OCI-LY1 (cell line): ENCODE measurements at regions not wholly inside any gene's neighbourhood (a gene's known extent, or its start where the extent isn't known, plus 50 kb on each side); places are given as distances from the start of the nearest gene placed in this dataset.

Experiments used
- H2AFZ ChIP-seq: fragments of 200-600 bp; sonication (generic), shearing (Covaris generic); 2 replicates; pipeline ENCODE4 v1.6.0; 2014; ENCODE audit warnings: antibody characterized with exemption, mild to moderate bottlenecking, low read length
- H3F3A ChIP-seq: fragments of 200-600 bp; sonication (generic), shearing (Covaris generic); 2 replicates; pipeline ENCODE4 v1.6.0; 2014; ENCODE audit warnings: mild to moderate bottlenecking, antibody characterized with exemption, low read length, moderate library complexity; ENCODE audit not compliant: insufficient read depth
- H3K27ac ChIP-seq: fragments of 200-600 bp; sonication (generic); 2 replicates; pipeline ENCODE4 v1.5.1; 2014; ENCODE audit warnings: low read length, mixed run types, mild to moderate bottlenecking, low read depth; ENCODE audit not compliant: poor library complexity, severe bottlenecking
- H3K27me3 ChIP-seq: fragments of 200-600 bp; sonication (generic); 2 replicates; pipeline ENCODE4 v1.6.0; 2014; ENCODE audit warnings: antibody characterized with exemption, mild to moderate bottlenecking, low read length, moderate library complexity; ENCODE audit not compliant: insufficient read depth
- H3K36me3 ChIP-seq: fragments of 200-600 bp; sonication (generic); 2 replicates; pipeline ENCODE4 v1.6.1; 2014; ENCODE audit warnings: mild to moderate bottlenecking, antibody characterized with exemption, low read length, moderate library complexity, mixed read lengths; ENCODE audit not compliant: insufficient read depth
- H3K4me1 ChIP-seq: fragments of 200-600 bp; sonication (generic); 2 replicates; pipeline ENCODE4 v1.5.1; 2014; ENCODE audit warnings: mild to moderate bottlenecking, low read length, moderate library complexity; ENCODE audit not compliant: insufficient read depth, severe bottlenecking
- H3K4me2 ChIP-seq: fragments of 200-600 bp; sonication (generic), shearing (Covaris generic); 2 replicates; pipeline ENCODE4 v1.6.1; 2014; ENCODE audit warnings: low read length
- H3K4me3 ChIP-seq: fragments of 200-600 bp; sonication (generic); 2 replicates; pipeline ENCODE4 v1.5.1; 2014; ENCODE audit warnings: low read length, low read depth, mild to moderate bottlenecking, mixed read lengths; ENCODE audit not compliant: poor library complexity, severe bottlenecking
- H3K79me2 ChIP-seq: fragments of 200-600 bp; shearing (Covaris generic); 2 replicates; pipeline ENCODE4 v1.6.1; 2016; ENCODE audit warnings: mixed run types, low read length, mixed read lengths; ENCODE audit not compliant: insufficient read depth
- H3K9ac ChIP-seq: fragments of 200-600 bp; sonication (generic), shearing (Covaris generic); 2 replicates; pipeline ENCODE4 v1.6.1; 2014; ENCODE audit warnings: mild to moderate bottlenecking, low read length, mixed read lengths
- H3K9me2 ChIP-seq: fragments of 200-600 bp; sonication (generic), shearing (Covaris generic); 2 replicates; pipeline ENCODE4 v1.6.1; 2014; ENCODE audit warnings: low read depth, mild to moderate bottlenecking, low read length, mixed read lengths
- H3K9me3 ChIP-seq: fragments of 200-600 bp; shearing (Covaris generic); 2 replicates; pipeline ENCODE4 v1.6.1; 2014; ENCODE audit warnings: low read length, mixed read lengths
- H4K20me1 ChIP-seq: fragments of 200-600 bp; sonication (generic), shearing (Covaris generic); 2 replicates; pipeline ENCODE4 v1.6.0; 2016; ENCODE audit warnings: mild to moderate bottlenecking, low read length; ENCODE audit not compliant: insufficient read depth
- CTCF ChIP-seq: fragments of 200-600 bp; sonication (generic), shearing (Covaris generic); IDR thresholded peaks from 2 replicates; pipeline ENCODE4 v1.5.1; 2017; ENCODE audit warnings: mild to moderate bottlenecking, antibody characterized with exemption, low read length, moderate library complexity, mixed read lengths
- EZH2 ChIP-seq: fragments of 200-600 bp; sonication (generic), shearing (Covaris generic); IDR thresholded peaks from 2 replicates; pipeline ENCODE4 v1.8.0; 2017; ENCODE audit warnings: borderline replicate concordance, mixed run types, mild to moderate bottlenecking, antibody characterized with exemption, low read length, moderate library complexity, mixed read lengths

- H3K79me2 ChIP-seq = no peaks in the 10 kb centered on the region
- H3K4me2 ChIP-seq = no peak overlapping the region
- no peak overlapping the region for H2AFZ ChIP-seq
- no peaks in the 10 kb centered on the region for H3K4me1 ChIP-seq
- H4K20me1 ChIP-seq = no peaks in the 10 kb centered on the region
- H3K9ac ChIP-seq = no peak overlapping the region
- no peaks in the 10 kb centered on the region for H3K36me3 ChIP-seq
- no peak overlapping the region for H3K4me3 ChIP-seq
- H3K27me3 ChIP-seq = no peaks in the 10 kb centered on the region
- H3K27ac ChIP-seq = no peak overlapping the region
- no peaks in the 10 kb centered on the region for H3K9me3 ChIP-seq
- H3F3A ChIP-seq = no peaks in the 10 kb centered on the region
- no peaks in the 10 kb centered on the region for H3K9me2 ChIP-seq
- TF ChIP-seq EZH2 = no peak
- TF ChIP-seq CTCF = no peak
These were observed 184.9 kb upstream of the RAB6C start for GRCh38 chr2:129794540-129794939.

- Histone ChIP-seq H4K20me1 (no peaks in the 10 kb centered on the region), H3K4me3 (no peak overlapping the region), H3K9me2 (no peaks in the 10 kb centered on the region), H3K27me3 (no peaks in the 10 kb centered on the region), H3K27ac (no peak overlapping the region), H3K4me1 (no peaks in the 10 kb centered on the region), H3K79me2 (no peaks in the 10 kb centered on the region), H2AFZ (no peak overlapping the region), H3K36me3 (no peaks in the 10 kb centered on the region), H3K9ac (no peak overlapping the region), H3K9me3 (no peaks in the 10 kb centered on the region), H3K4me2 (no peak overlapping the region), H3F3A (no peaks in the 10 kb centered on the region)
- TF ChIP-seq EZH2 = no peak
- no peak for TF ChIP-seq CTCF
These were observed 183.2 kb upstream of the RAB6C start for GRCh38 chr2:129796225-129796624.

DNA sequence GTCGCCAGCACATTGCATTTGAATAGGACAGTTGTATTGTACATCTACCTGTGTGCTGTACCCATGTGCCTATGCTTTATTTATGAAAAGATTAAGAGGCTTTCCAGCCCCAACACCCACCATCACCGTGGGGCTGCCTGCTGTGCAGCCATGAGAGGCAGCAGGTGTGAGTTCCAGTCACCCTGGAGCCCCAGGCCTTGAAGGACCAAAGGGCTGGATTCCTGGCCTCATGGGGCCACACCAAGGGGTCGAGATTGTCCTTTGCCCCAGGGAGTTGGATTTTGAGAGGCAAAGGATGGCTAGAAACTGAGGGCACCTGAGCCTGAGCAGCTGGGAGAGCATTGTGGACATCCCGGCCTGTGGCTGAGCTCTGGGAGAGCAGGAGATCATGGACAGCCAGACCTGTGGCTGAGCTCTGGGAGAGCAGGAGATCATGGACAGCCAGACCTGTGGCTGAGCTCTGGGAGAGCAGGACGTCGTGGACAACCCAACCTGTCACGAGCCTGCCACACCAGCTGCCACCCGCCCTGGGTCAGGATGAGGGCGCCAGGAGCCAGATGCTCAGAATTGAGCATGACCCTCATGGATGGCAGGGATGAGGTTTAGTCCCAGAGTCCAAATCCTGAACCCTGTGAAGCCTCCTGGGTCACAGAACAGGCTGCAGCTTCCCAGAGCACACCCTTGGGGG lies 182.5 kb upstream of the RAB6C start:
- H3K4me1 ChIP-seq = no peaks in the 10 kb centered on the region
- no peaks in the 10 kb centered on the region for H3F3A ChIP-seq
- no peaks in the 10 kb centered on the region for H3K79me2 ChIP-seq
- no peaks in the 10 kb centered on the region for H3K36me3 ChIP-seq
- no peak overlapping the region for H2AFZ ChIP-seq
- H3K4me2 ChIP-seq = no peak overlapping the region
- no peak for TF ChIP-seq CTCF
- TF ChIP-seq EZH2 = no peak
- no peaks in the 10 kb centered on the region for H3K9me3 ChIP-seq
- no peaks in the 10 kb centered on the region for H4K20me1 ChIP-seq
- no peaks in the 10 kb centered on the region for H3K9me2 ChIP-seq
- no peak overlapping the region for H3K27ac ChIP-seq
- no peak overlapping the region for H3K9ac ChIP-seq
- no peaks in the 10 kb centered on the region for H3K27me3 ChIP-seq
- no peak overlapping the region for H3K4me3 ChIP-seq
